Sigmoid colon (tissue), 3 donors: ENCODE measurements at regions not wholly inside any gene's neighbourhood (a gene's known extent, or its start where the extent isn't known, plus 50 kb on each side); places are given as distances from the start of the nearest gene placed in this dataset.

Source experiments
- CTCF ChIP-seq, 4 experiments: fragments of 450-650 bp in 3 of 4; fragments of 200-600 bp in 1 of 4; IDR thresholded peaks; one replicate each; pipeline ENCODE4 v1.5.1; 2016 to 2019; ENCODE audit warnings: antibody characterized with exemption in 4 of 4, mild to moderate bottlenecking in 3 of 4, moderate library complexity in 2 of 4
- POLR2A ChIP-seq, 2 donors: fragments of 450-650 bp; IDR thresholded peaks; one replicate each; pipeline ENCODE4 v1.6.1; 2016; ENCODE audit warnings: antibody characterized with exemption in 2 of 2, mild to moderate bottlenecking in 2 of 2, moderate library complexity in 2 of 2

GRCh38 chr17:13209081-13209480 lies 191.3 kb upstream of the ELAC2 start:
- TF ChIP-seq CTCF (IDR thresholded peaks at IDR 0.05) (no peak), POLR2A (IDR thresholded peaks at IDR 0.05) (no peak)
